HuH-7 (cell line): ENCODE measurements at regions not wholly inside any gene's neighbourhood (a gene's known extent, or its start where the extent isn't known, plus 50 kb on each side); places are given as distances from the start of the nearest gene placed in this dataset.
"Not testable (repeated sequence)": the region's sequence is repeated elsewhere in the genome, so short reads cannot be mapped to it uniquely, and the experiment has no call there.

Experiments
- DNase-seq: peaks from one replicate; pipeline ENCODE4 v3.0.0; 2011; ENCODE audit warnings: low spot score

DNA sequence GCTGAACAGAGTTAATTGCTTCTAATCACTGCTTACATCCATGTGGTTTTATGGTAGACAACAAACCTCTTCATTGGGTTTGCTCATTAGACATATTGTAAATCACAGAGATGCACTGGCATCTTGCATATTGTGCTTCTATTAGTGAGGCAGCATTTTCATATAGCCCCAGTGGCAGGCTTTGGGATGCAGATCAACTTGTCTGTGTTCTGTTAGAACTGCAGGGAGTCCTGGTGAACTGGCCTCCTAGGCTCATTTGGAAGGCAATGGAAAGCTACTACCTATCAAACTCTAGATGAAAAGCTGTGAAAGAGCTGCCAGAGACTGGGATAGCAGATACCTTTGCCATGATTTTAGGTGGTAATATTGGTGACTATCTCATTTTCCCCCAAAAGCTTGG is 108.8 kb downstream of the NAA11 start:
- no peak for DNase-seq

DNA sequence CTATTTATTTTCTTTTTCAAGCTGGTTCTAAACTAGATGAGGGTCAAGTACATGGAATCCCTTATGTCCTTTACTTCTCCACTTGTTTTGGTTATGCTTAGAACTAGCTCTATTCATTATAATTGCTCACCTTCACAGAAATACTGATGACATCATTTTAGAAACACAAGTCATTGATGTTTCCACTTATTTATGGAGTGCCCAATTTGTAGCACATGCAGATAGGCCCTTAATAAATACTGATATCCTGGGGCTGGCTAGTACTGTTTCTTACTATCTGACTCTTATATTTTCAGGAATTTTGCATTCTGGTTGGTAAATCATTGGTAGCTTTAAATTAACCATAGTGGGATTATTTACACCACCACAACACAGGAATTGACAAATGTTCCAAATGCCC is 112.2 kb downstream of the NAA11 start:
- DNase-seq, result no peak

DNA sequence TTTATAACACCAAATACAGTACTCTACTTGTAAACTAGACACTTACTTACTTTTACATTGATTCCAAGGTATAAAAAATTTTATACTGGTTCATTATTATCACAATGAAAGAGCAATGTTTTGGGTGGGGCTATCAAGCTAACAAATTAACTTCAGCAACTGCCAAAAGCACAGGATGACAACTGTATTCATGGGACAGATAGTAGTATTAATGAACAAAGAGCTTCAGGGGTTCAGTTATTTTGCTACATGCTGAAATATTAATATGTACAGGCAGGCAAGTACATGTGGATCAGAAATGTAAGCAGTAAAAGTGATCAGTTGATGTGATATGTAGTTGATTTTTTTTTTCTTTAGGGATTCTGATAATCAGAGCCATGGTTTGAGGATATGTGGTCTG is 112.9 kb downstream of the NAA11 start:
- no peak for DNase-seq

DNA sequence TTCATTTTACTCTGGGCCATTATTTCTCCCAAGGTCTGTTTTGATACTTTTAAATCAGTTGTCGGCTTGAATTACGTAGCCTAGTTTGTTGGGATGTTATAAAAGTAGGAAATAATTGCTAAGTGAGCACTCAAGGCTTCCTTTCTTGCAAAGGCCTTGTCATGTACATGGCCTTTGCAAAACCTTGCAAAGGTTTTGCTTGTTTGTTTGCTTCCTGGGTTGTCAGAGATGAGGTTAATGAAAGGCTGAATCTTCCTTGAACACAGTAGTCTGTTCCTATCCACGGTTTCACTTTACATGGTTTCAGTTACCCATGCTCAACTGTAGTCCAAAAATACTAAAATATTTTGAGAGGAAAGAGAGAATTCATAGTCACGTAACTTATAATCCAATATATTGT is 113.5 kb downstream of the NAA11 start:
- DNase-seq, result no peak

DNA sequence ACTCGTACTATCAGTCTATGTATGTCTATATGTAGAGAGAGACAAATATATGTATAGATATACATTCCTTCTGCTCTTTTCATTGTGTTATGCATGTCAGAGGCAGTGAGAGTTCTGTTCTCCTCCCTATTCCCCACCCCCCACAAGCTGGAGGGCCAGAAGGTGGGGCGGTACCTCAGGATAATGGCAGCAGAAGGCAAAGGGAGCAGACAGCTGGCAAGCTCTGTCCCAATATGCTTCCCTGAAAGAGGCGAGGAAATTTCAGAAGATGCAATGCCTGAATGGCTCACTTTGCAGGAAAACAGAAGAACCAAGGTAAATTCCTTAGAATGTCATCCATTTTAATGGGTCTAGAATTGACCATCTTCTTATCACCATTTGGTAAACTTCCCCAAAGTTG is 114.4 kb downstream of the NAA11 start:
- DNase-seq, result no peak

DNA sequence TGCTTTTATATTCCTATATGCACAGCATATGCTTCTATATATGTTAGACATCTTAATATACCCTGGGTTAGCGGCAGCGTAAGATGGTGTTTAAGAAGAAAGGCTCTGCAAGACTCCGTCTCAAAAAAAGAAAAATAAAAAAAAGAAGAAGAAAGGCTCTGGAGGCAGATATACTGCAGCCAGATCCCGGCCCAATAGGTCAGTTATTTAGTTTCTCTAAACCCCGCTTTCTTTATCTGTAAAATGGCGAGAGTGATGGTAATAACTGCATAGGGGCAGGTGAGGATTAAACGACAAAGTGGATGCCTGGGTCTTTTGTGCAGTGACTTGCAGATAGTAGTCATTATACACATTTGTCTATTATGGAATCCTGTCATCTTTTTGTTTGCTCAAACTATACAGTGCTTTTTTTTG is 115.2 kb downstream of the NAA11 start:
- no peak for DNase-seq

DNA sequence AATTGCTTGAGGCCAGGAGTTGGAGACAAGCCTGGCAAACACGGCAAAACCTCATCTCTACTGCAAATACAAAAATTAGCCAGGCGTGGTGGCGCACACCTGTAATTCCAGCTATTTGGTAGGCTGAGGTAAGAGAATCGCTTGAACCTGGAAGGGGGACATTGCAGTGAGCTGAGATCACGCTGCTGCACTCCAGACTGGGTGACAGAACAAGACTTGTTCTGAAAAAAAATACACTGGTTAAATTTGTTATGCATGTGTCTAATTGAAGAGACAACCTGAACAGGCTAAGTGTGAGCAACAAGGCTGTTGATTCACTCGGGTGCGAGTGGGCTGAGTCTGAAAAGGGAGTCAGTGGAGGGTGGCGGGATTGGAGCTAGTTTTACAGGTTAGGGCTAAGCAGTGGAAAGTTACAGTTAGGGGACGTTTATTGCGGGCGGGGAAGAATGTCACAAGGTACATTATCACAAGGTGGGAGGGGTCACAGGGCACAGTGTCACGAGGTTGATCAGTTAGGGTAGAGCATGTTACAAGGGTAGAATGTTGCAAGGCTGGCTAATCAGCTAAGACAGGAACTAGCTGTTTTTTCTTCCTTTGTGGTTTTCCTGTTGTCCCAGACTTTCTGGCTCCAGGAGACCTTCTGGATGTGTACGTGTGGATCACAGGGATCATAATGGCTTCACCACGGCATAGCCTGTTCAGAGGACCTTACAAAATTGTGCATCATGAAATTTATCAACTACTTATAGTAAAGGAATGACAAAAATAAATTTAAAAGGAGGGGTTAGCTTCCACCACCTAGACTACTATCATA is 115.8 kb downstream of the NAA11 start:
- peak; percentile 17 for DNase-seq

DNA sequence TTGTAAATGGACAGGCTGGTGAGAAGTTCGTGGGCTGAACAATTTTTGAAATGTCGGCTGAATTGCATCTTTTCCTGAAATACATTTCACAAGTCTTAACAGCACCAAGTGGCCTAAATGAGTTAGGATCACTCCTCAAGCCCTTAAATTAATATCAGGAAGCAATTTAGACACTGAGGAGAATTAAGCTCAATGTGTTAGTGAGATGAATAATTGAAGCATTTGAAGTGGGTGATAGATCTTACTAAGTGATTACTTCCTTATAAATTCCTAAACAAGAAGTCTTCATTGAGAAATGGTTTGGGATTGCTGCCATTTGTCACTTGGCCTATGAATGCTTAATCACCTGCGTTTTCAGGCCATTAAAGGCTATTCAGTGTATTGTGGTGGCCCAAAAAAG is 116.8 kb downstream of the NAA11 start:
- DNase-seq, result no peak

DNA sequence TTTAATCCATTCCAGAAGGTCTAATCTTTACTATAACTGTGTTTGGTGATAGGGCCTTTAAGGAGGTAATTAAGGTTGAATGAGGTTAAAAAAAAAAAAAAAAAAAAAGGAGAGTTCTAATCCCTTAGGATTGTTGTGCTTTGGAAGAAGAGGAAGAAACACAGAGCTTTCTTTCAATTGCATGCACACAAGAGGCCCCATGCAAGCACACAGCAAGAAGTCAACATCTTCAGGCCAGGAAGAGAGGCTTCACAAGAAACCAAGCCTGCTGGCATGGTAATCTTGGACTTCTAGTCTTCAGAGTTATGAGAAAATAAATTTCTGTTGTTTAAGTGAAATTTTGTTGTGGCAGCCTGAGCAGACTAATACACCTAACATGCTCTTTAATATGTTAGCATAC is 118.6 kb downstream of the NAA11 start:
- no peak for DNase-seq

DNA sequence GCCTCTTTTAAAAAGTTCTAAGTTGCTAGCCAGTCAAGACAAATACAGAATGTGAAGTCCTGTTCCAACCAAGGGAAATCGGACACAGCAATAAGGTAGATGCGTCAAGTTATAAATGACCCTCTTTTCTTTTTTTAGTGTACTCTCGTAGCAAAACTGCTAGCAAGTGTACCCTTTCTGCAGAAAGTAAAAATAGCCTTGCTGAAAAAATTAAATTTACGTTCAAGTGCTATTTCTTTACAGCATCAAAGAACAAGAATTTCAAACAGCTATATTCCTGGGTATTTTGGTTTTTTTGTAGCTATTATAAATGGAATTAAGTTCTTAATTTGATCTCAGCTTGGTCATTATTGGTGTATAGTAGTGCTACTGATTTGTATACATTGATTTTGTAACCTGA is 119.2 kb downstream of the NAA11 start:
- no peak for DNase-seq

DNA sequence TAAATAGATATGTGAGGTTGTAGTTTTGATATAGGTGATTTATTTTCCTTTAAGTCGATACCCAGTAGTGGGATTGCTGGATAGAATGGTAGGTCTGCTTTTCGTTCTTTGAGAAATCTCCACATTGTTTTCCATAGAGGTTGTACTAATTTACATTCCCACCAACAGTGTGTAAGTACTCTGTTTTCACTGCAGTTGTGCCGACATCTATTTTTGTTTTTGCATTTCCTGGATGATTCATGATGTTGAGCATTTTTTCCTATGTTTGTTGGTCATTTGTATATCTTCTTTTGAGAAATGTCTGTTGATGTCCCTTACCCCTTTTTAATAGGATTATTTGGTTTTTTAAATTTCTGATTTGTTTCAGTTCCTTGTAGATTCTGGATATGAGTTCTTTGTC is 120.7 kb downstream of the NAA11 start:
- no peak for DNase-seq

DNA sequence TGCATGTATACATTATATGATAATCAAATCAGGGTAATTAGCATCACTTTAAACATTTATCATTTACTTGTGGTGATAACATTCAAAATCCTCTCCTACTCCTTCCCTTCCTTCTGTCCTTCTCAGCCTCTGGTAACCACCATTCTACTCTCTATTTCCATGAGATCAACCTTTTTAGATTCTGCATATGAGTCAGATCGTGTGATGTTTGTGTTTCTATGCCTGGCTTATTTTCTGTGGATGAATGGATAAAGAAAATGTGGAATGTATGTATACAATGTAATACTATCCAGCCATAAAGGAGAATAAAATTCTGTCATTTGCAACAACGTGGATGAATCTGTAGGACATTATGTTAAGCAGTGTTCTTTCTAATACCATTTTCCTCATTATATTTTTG is 123.9 kb downstream of the NAA11 start:
- no peak for DNase-seq

DNA sequence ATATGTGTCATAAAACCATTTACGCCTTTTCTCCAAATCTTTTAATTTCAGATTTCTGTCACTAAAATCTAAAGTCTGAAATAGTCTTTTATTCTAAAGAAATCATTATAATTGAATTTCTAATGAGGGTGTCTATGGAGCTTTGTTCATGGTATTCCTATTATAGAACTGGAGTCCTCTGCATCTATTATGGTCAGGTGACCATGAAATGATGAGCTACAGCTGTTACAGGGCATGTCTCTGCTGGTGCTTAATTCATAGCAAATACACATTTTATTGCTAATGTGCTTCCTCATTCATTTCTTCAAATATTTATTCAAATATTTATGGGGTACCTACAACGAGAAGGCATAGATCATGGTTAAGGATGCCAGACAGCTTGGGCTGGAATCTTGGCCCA is 126.1 kb downstream of the NAA11 start:
- no peak for DNase-seq

DNA sequence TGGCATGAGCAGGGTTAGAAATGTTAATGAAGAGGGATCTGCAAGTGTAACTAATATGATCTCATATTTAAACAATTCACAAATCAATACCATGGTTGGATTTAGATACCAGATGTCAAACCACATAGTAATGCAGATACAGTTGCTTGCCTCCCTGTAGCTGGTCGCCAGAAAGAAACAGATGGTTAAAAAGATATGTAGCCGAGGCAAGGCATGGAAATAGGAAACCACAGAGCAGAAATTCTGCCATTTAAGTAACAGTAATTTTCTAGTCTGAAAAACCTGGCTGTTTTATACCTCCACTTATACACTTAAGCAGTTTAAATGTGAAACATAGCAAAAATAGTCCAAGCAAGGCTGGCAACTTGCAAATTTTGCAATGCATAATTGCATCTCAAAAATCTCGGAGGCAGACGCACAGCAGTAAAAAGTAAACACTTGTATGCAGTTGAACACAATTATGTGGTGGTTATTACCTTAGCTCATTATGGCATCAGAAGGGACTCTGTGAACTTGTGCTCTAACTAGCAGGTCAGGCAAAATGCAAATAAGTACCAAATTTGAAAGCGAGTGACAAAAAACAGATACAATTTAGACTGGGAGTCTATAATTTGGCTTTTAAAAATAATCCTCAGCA is 126.8 kb downstream of the NAA11 start:
- DNase-seq, result no peak

DNA sequence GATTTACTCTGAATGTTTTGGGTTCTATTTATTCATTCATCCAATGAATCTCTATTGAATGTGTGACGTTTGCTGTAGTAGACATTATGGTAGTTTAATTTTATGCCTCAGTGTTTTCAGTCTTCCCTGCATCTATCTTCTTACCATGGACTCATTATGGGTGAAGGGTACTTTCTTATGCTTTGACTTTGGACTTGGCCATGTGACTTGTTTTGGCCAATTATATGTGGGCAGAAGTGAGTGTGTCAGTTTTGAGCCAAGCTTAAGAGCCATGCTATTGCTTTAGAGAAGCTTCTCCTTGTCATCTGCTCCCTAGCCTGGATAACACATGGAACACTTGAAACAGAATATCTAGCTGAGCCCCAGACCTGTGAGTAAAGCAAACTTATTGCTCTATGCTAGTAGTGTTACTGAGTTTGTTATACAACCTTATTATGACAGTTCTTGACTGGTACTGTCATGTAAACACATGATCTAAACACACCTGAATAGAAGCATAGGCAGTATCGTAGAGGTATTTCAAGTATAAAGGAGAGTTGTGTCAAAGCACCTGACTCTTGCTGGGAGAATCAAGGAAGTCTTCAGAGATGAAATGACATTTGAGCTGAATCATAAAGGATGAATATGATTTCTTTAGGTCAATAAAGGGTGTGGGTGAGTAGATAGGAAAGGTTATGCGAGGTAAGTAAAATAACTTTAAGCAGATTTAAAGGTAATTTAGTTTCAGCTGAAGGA is 128.4 kb downstream of the NAA11 start:
- no peak for DNase-seq

DNA sequence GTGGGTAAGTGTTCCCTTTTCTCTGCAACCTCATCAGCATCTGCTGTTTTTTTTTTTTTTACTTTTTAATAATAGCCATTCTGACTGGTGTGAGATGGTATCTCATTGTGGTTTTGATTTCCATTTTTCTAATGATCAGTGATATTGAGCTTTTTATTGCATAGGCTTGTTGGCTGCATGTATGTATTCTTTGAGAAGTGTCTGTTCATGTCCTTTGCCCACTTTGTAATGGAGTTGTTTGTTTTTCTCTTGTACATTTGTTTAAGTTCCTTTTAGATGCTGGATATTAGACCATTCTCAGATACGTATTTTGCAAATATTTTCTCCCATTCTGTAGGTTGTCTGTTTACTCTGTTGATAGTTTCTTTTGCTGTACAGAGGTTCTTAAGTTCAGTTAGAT is 134.6 kb downstream of the NAA11 start:
- not testable (repeated sequence) for DNase-seq

DNA sequence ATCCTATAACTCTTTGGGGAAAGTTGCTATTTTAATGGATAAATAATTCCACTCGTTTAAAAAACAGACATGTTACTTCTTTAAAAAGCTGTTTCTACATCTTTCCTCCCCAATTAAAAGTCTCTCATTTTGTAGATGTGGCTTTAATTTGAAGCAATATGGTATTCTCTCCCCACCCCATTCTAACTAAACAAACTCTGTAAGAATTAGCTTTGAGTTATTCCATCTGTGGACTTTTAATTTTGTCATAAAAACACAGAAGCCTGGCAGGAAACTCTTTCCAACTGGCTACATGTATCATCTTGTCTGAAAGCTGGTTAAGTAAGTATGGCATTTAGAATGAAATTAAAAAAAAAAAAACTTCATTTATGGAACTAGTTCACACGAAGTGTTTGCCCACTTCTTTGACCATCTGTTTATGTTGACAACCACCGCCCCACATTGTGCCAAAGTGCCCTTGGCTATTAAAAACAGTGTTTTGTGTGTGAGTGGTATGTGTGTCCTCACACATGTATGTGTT is 140.3 kb downstream of the NAA11 start:
- DNase-seq, result no peak

DNA sequence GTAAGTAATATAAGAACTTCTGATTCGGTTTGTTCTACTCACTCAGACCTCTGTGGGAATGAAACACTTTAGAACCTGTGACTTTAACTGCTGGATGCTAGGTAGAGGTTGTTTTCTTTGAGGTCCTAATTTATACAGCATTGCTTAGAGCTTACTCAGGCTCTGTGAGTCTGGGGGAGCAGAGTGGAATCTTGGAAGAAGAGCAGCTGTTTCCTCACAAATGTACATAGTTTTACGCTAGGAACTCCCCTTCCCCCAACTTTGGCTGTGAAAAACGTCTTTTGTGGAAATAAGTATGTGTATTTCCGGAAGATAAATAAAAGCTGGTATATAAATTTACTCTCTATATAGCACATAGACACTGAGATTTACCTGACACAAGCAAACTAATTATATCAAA is 141.4 kb downstream of the NAA11 start:
- DNase-seq, result no peak

DNA sequence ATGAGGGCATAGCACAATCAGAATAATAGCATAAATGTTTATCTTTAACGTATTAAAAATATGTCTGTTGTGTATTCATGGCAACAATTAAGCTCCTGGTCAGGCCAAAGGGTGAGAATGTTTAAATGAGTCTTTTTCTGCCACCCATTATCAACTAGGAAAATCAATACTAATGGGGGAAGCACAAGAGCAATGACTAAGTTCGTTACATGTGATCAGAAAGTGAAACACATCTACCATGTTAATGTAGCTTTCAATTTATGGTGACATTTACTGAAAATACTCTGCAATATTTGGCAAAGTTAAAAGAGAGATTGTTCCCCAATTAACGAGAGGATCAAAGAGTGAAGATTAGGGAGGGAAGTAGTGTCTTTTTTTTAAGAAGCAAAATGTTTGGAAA is 143.7 kb downstream of the NAA11 start:
- DNase-seq, result no peak

DNA sequence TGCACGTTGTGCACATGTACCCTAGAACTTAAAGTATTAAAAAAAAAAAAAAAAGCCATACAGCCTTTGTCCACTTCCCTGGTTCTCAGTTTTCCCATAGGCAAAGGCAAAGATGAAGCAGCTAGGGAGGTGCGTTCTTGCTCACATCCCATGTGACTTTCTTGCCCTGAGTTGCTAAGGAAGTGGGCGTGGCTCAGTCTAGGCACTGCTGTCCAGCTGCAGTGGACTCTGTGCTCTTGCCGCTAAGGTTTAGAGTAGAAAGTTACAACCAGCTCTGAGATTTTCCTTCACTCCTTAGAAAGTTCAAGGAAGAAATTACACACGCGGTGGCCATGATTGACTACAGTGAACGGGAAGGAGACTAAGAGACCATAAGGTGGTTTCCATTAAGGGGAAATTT is 144.7 kb downstream of the NAA11 start:
- DNase-seq, result no peak

DNA sequence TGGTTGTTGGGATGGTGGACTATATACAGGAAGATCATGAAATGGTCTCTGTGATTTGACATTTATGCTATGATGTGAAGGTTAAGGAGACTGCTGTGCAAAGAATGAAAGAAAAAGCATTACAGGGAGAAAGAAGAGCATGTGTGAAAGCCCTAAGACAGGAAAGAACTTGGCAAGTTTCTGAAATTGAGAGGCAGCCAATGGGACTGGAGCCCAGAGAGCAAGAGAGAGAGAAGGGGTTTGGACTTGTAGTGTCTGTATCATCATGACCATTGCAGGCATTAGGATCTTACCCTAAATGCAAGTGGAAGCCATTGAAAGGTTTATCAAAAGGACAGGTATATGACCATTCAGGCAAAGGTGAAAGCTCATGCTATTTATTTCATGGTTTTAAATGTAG is 147.1 kb downstream of the NAA11 start:
- no peak for DNase-seq

DNA sequence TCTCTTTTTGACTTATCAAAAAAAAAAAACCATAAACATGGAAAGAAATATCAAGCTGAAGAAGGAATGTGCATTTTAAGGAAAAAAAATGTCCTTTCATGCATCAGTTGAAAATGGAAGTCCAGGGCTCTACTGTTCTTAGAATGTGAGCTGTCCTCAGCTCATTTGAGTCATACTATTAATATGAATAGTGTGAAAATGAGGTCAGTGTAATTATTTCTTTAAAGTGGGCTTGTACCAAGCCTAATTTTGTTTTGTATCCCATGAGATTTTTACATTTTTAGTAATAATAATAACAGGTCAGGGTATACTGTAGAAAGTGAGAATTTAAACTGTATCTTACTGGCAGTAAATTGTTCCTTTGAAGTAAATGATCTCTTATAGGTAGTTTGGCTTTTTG is 148.5 kb downstream of the NAA11 start:
- DNase-seq, result no peak

DNA sequence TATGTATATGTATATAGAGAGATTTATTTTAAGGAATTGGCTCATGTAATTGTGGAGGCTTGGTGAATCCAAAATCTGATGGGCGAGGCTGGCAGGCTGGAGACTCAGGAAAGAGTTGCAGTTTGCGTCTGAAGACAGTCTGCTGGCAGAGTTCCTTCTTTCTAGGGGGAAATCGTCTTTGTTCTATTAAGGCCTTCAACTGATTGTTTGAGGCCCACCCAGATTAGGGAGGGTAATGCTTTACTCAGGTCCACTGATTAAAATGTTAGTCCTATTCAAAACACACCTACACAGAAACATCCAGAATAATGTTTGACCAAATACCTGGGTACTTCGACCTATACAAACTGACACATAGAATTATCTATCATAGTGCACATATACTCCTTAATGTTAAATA is 149.5 kb downstream of the NAA11 start:
- DNase-seq, result no peak
